Colonic mucosa (tissue), 4 donors: ENCODE measurements at regions not wholly inside any gene's neighbourhood (a gene's known extent, or its start where the extent isn't known, plus 50 kb on each side); places are given as distances from the start of the nearest gene placed in this dataset.

Source experiments
- DNase-seq: peaks from one replicate; pipeline ENCODE4 v3.0.0-alpha.2; 2020
- H3K27ac ChIP-seq: fragments of 200-600 bp; one replicate; pipeline ENCODE4 v1.8.0; 2021
- H3K27me3 ChIP-seq: fragments of 200-600 bp; one replicate; pipeline ENCODE4 v1.8.0; 2021
- H3K36me3 ChIP-seq: fragments of 200-600 bp; one replicate; pipeline ENCODE4 v1.8.0; 2021
- H3K4me1 ChIP-seq: fragments of 200-600 bp; one replicate; pipeline ENCODE4 v1.8.0; 2021; ENCODE audit warnings: mild to moderate bottlenecking
- H3K4me3 ChIP-seq: fragments of 200-600 bp; one replicate; pipeline ENCODE4 v1.8.0; 2021
- H3K9ac ChIP-seq, 2 donors: one replicate each; pipeline ENCODE4 v1.7.0; 2013; ENCODE audit warnings: control low read depth in 2 of 2, low read depth in 2 of 2, low read length in 2 of 2
- H3K9me3 ChIP-seq: fragments of 200-600 bp; one replicate; pipeline ENCODE4 v1.8.0; 2021
- CTCF ChIP-seq: fragments of 200-600 bp; IDR thresholded peaks from one replicate; pipeline ENCODE4 v1.8.0; 2022; ENCODE audit warnings: antibody characterized with exemption, mild to moderate bottlenecking
- intact Hi-C: fragments of 100-400 bp; cut with DNase I; formaldehyde crosslinking; loops from one replicate; pipeline ENCODE4 v1.14.1; 2022
- donor health status: healthy.
- donor health status: DM: no; HTN: no; CAD: no.
- donor health status: DM: no; HTN: no; CAD: no.

- Histone ChIP-seq H3K9me3 (no peaks in the 10 kb centered on the region), H3K4me3 (no peak overlapping the region), H3K36me3 (no peaks in the 10 kb centered on the region), H3K27me3 (no peaks in the 10 kb centered on the region), H3K27ac (no peak overlapping the region), H3K4me1 (no peaks in the 10 kb centered on the region), H3K9ac (no peak overlapping the region)
- intact Hi-C loops, result no loop called here
- no peak for DNase-seq
- no peak for TF ChIP-seq CTCF
Observed at GRCh38 chr2:125935559-125935958, 720.4 kb upstream of the GYPC start.

GRCh38 chr2:125942585-125943424, 713.2 kb upstream of the GYPC start:
- Histone ChIP-seq H3K9me3 (no peaks in the 10 kb centered on the region), H3K4me1 (no peaks in the 10 kb centered on the region), H3K27me3 (no peaks in the 10 kb centered on the region), H3K4me3 (no peak overlapping the region), H3K9ac (no peak overlapping the region), H3K27ac (no peak overlapping the region), H3K36me3 (no peaks in the 10 kb centered on the region)
- no peak for DNase-seq
- intact Hi-C loops, result no loop called here
- no peak for TF ChIP-seq CTCF

GRCh38 chr2:125959047-125959446, 696.9 kb upstream of the GYPC start:
- intact Hi-C loops, result no loop called here
- H3K27ac ChIP-seq, result no peak overlapping the region
- H3K36me3 ChIP-seq, result no peaks in the 10 kb centered on the region
- no peaks in the 10 kb centered on the region for H3K27me3 ChIP-seq
- no peak for DNase-seq
- no peak overlapping the region for H3K4me3 ChIP-seq
- no peaks in the 10 kb centered on the region for H3K4me1 ChIP-seq
- H3K9ac ChIP-seq, result no peak overlapping the region
- no peak for TF ChIP-seq CTCF
- H3K9me3 ChIP-seq, result no peaks in the 10 kb centered on the region

- intact Hi-C loops, result no loop called here
- DNase-seq, result no peak
Observed at GRCh38 chr2:125961739-125962138, 694.2 kb upstream of the GYPC start.

GRCh38 chr2:125979886-125980285, 676.1 kb upstream of the GYPC start:
- intact Hi-C loops, result no loop called here

More at GRCh38 chr2:125961739-125962138, 694.2 kb upstream of the GYPC start:
- no peak overlapping the region for H3K27ac ChIP-seq
- no peak for TF ChIP-seq CTCF
- no peaks in the 10 kb centered on the region for H3K9me3 ChIP-seq
- H3K36me3 ChIP-seq, result no peaks in the 10 kb centered on the region
- H3K4me3 ChIP-seq, result no peak overlapping the region
- H3K4me1 ChIP-seq, result no peaks in the 10 kb centered on the region
- no peak overlapping the region for H3K9ac ChIP-seq
- H3K27me3 ChIP-seq, result no peaks in the 10 kb centered on the region

More at GRCh38 chr2:125979886-125980285, 676.1 kb upstream of the GYPC start:
- no peaks in the 10 kb centered on the region for H3K4me1 ChIP-seq
- no peaks in the 10 kb centered on the region for H3K27me3 ChIP-seq
- TF ChIP-seq CTCF, result no peak
- H3K4me3 ChIP-seq, result no peak overlapping the region
- DNase-seq, result no peak
- no peak overlapping the region for H3K9ac ChIP-seq
- H3K9me3 ChIP-seq, result no peaks in the 10 kb centered on the region
- no peaks in the 10 kb centered on the region for H3K36me3 ChIP-seq
- H3K27ac ChIP-seq, result no peak overlapping the region
